Epithelial cell of esophagus (primary cell): ENCODE measurements at regions not wholly inside any gene's neighbourhood (a gene's known extent, or its start where the extent isn't known, plus 50 kb on each side); places are given as distances from the start of the nearest gene placed in this dataset.

Source experiments
- DNase-seq: peaks from one replicate; pipeline ENCODE4 v3.0.0; 2010; ENCODE audit warnings: low read depth
- H3K4me3 ChIP-seq: 2 replicates; pipeline ENCODE4 v1.5.1; 2011; ENCODE audit warnings: mild to moderate bottlenecking, low read length, control low read depth
- TF ChIP-seq, protein P1 (sequence below): IDR thresholded peaks from 2 replicates; pipeline ENCODE4 v1.5.1; 2011; ENCODE audit warnings: low read depth, mild to moderate bottlenecking, low read length, control low read depth, inconsistent platforms; ENCODE audit not compliant: insufficient read depth; ENCODE audit errors: missing control alignments

DNA sequence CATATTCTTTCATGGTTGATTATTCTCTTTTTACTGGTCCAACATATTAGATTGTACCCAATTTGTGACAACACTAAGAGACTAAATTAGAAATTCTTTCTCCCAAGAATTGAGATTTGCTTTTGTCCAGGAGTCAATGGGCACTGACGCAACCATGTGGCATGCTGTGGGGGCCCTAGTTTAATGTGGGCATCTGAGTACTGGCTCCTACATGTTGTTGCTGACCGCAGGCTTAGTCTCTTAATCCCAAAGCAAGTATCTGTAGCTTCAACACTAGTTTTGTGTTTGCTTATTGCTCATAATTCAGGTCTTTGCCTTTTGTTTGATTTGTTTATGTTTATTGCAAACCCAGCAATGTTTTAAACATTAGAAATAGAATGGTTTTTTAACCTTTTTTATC is 263.4 kb upstream of the NDST4 start:
- H3K4me3 ChIP-seq = no peak overlapping the region
- no peak for DNase-seq
- TF ChIP-seq, protein P1, sequence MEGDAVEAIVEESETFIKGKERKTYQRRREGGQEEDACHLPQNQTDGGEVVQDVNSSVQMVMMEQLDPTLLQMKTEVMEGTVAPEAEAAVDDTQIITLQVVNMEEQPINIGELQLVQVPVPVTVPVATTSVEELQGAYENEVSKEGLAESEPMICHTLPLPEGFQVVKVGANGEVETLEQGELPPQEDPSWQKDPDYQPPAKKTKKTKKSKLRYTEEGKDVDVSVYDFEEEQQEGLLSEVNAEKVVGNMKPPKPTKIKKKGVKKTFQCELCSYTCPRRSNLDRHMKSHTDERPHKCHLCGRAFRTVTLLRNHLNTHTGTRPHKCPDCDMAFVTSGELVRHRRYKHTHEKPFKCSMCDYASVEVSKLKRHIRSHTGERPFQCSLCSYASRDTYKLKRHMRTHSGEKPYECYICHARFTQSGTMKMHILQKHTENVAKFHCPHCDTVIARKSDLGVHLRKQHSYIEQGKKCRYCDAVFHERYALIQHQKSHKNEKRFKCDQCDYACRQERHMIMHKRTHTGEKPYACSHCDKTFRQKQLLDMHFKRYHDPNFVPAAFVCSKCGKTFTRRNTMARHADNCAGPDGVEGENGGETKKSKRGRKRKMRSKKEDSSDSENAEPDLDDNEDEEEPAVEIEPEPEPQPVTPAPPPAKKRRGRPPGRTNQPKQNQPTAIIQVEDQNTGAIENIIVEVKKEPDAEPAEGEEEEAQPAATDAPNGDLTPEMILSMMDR = no peak

GRCh38 chr4:115374621-115375020 is 261.2 kb upstream of the NDST4 start:
- H3K4me3 ChIP-seq = no peak overlapping the region
- TF ChIP-seq, protein P1 = no peak
- no peak for DNase-seq

DNA sequence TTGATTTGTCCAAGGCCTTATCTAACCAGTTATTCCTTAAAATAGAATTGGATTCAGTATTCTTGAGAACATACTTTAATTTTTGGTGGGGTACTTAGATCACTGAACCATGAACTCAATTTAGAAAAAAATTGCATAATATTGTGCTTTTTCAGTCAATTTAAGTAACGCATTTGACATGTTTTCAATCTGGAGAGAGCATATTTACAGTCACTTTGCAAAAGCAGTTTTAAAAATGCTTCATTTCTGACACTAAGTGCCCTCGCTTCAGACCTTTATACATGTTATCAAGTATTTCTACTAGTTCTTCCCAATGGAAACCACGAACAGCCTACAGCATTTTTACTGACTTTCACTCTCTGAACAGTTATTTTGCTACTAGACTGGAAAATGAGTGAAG is 257.1 kb upstream of the NDST4 start:
- H3K4me3 ChIP-seq = no peak overlapping the region
- no peak for DNase-seq
- TF ChIP-seq, protein P1 = no peak

DNA sequence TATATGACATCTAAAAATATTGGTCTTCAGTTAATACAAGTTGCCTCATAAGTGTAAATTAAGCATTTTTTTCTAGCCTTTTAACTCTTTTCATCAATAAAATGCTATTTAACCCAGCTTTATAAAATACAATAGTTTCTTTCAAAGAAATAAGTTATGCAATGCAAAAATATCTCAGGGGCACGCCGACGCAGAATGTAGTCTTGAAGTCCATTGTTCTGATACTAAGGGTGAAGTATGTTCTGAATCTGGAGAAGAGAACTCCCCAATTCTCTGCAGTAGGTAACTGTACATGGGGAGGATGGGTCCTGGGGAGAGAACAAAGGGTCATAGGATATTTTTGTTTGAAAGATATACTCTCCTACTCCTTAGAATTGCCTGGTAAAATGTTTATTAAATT is 256.6 kb upstream of the NDST4 start:
- TF ChIP-seq, protein P1 = no peak
- H3K4me3 ChIP-seq = no peak overlapping the region
- no peak for DNase-seq

DNA sequence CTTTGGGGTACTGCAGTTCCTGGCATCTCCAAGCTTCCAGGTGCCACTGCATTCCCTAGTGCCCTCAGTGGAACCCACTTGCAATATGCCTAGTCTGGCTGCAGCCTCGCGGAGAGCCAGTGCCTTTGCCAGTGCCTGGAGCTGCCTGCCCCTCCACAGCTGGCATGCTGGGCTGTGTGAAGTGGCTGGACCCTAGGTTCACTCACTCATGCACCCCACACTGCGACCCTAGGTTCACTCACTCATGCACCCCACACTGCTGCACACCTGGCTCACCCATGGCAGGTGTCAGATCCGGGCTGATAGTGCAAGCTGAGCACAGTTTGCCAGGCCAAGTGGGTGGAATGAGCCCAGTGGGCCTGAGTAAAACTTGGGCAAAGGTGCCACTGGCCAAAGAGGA is 253.0 kb upstream of the NDST4 start:
- TF ChIP-seq, protein P1 = no peak
- no peak for DNase-seq
- no peak overlapping the region for H3K4me3 ChIP-seq

- no peak for DNase-seq
- no peak overlapping the region for H3K4me3 ChIP-seq
- TF ChIP-seq, protein P1 = no peak
Observed at GRCh38 chr4:115365185-115365584, 251.8 kb upstream of the NDST4 start.

DNA sequence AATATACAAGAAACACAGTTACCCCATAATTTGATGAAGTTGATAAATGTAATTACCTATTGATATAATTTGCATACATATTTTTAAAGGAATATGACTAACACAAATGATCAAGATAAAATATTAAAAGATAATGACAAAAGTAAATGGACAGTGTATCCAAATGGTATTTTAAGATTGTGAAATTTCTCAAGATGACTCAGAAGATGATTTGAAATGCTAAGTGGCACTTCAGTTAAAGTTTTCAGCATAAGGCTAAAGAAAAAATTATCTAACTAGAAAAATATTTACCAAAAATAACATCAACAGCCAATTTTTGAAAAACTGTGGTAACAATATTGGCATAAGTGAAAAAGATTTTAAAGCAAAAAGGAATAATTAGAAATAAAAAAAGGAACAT is 248.4 kb upstream of the NDST4 start:
- TF ChIP-seq, protein P1 = no peak
- no peak overlapping the region for H3K4me3 ChIP-seq
- DNase-seq = peak; percentile 26
